HL-60 (cell line): ENCODE measurements at regions not wholly inside any gene's neighbourhood (a gene's known extent, or its start where the extent isn't known, plus 50 kb on each side); places are given as distances from the start of the nearest gene placed in this dataset.

Experiments
- CTCF ChIP-seq: IDR thresholded peaks from one replicate; pipeline ENCODE4 v1.5.1; 2011; ENCODE audit warnings: low read length, control low read depth, inconsistent platforms; ENCODE audit not compliant: insufficient read depth
- POLR2AphosphoS5 ChIP-seq: IDR thresholded peaks from 2 replicates; pipeline ENCODE4 v1.6.1; 2012; ENCODE audit warnings: low read depth

- TF ChIP-seq CTCF, result no peak
- TF ChIP-seq POLR2AphosphoS5, result no peak
Observed at GRCh38 chr14:87231336-87232026, 761.5 kb downstream of the GALC start.
